ENCODE measurements at regions not wholly inside any gene's neighbourhood (a gene's known extent, or its start where the extent isn't known, plus 50 kb on each side); places are given as distances from the start of the nearest gene placed in this dataset.

DNA sequence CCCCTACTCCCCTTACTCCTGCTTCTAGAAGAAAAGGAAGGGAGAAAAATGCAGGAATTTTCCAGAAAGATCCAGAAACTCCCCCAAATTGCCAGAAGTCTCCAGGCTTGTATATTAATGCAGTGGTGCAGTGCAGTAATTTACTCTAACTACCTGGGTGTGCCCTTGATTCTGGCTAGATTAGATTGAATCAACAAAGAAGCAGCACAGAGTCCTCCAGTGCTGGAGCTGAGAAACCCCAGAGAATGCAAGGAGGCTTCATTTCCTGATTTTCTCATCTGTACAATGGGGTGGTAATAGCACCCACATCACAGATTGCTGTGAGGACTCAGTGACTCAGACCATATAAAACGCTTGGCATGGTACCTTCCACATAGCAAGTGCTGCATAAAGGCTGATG, 247.3 kb upstream of the RPL38 start:
- DNase-seq (ENCODE audit: low spot score) = no peak

DNA sequence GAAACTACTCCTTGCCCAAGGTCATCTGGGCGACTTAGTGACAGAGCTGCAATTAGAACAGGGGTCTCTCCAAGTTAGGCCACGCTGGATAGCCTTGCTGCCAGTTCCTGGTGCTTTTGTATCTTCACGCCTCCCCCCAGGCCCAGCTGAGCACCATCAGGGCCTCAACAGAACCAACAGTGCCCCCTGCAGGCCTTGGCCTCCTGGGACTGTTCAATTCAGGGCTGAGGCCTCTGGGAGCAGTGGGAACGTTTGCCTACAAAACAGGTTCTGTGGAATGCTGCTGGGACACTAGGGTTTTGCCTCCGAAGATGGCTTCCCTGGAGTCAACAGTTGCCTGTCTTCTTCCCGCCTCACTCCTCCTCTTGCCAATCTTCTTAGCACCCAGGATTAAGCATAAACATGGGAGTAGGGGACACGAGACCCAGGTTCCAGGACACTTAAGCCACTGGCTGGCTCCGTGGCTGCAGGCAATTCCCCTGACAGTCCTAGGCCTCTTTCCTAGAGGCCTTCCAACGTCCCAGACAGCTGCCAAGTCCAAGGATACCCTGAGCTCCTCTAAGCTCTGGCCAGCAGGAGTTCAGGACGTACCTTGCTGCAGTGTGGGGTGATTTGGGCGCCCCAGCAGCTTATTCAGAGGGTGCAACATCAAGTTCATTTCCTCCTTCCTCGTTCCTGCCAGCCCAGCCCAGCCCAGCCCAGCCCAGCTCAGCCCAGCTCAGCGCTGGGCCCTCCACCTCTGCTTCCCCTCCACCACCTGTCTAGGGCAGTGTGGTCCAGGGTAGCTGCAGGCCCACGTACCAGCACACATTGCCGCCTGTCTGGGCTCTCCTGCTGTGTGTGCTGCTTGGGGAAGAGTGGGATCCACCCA, 246.6 kb upstream of the RPL38 start:
- DNase-seq (ENCODE audit: low spot score) = peak; percentile 43

DNA sequence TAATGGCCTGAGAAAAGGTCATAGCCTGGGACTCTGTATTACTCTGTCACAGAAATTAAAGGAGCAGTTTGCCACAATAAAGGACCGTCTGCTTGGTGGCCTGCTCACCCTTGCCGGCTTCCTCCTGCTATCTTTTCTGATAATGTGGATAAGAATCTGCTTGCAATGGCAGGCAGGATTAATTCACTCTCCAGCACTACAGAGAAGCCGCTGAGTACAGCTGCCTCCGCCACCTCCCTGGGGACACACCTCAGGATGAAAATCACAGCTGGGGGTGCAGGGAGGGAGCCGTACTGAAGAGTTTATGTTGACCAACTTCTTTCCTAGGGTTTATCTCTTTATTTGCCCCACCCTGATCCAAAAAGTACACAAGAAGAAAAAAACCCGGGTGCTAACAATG, 245.9 kb upstream of the RPL38 start:
- no peak for DNase-seq (ENCODE audit: low spot score)

DNA sequence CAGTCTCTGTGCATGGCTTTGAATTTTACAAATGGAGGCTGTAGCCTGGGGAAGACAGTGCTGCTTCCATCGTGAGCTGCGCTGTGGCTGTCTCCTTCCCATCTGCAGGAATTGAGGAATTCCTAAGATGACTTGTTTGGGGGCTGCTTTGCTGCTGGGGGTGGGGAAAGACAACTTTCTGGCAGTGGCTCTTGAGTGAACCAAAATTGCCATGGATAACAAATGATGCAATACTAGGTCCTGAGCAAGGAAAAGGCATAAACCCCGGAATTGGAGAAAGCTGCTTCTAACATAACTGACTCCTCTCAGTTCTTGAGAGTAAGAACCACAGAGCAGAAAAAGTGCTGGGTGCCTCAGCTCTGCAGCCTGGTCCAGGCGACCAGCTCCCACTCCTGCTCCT, 245.0 kb upstream of the RPL38 start:
- DNase-seq (ENCODE audit: low spot score) = no peak

DNA sequence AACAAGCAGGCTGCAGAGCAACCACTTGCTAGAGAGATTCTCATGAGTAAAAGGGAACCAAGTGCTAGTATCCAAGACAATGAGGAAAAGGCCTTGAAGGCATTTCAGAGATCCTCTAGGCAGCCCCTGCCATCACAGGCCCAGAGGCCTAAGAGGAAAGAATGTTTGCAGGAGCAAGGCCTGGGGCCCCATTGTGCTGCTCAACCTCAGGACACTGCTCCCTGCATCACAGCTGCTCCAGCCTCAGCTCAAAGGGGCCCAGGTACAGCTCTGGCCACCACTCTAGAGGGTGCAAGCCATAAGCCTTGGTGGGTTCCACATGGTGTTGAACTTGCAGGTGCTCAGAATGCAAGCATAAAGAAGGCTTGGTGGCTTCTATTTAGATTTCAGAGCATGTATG, 243.0 kb upstream of the RPL38 start:
- DNase-seq (ENCODE audit: low spot score) = no peak

DNA sequence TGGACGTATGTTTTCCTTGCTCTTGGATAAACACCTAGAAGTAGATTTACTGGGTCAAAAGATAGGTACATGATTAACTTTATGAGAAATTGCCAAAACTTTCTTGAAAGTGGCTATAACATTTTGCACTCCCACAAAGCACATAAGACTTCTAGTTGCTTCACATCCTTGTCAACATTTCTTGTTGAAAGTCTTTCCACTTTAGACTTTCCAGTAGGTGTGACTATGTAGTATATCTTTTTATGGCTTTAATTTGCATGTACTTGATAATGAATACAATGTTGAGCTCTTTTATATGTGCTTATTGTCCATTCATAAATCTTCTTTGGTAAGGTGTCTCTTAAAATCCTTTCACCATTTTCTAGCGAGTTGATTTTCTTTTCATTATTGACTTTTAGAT, 241.2 kb upstream of the RPL38 start:
- DNase-seq (ENCODE audit: low spot score) = no peak

DNA sequence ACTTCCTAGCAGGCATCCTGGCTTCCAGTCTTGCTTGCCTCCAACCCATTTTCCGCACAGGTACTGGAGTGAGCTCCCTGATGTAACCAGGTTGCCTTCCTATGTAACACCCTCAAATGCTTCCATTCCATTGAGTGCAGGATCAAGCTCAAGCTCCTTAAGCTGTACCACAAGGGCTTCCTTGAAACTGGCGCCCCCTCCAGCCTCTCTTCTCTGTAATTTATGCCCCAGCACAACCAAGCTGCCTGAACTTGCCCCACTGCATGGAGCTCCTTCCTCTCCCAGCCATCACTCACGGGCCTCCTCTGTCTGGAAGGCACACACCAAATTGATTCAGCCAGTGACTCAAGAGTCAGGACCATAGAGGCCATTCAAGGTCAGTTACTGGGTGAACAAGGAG, 234.8 kb upstream of the RPL38 start:
- DNase-seq (ENCODE audit: low spot score) = no peak

DNA sequence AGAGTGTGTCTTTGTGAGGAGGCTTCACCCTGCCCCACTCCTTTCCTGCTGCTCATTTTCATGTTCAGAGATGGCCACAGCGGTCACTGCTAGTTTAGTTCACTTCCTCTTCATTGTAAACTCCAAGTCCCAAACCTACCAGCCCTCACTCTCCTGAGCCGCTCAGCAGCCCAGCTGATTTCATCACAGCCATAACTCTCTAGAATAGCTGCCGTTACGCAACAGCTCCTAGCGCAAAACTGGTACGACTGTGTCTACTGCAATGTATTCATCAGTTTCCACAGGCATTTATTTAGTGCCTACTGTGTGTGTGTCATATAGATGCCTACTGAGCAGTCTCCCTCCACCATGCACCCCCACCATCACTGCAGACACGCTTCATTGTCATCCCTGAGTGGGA, 233.5 kb upstream of the RPL38 start:
- no peak for DNase-seq (ENCODE audit: low spot score)

DNA sequence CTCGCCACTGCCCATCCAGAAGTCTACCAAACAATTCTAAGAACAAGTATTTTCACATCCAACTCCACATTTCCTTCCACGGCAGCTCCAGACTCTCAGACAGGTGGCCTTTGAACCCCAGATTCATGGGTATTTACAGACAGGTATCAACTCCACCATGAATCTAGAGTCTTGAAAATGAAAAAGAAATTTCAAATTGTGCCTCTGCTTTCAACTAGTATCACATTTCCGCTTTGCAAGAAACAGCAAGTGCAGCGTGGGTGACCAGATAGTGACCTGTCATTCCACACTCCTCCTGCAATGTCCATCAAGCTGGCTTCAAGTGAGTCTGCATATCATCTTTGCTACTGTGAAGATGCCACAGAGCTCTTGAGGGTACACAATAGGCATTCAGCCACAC, 232.4 kb upstream of the RPL38 start:
- no peak for DNase-seq (ENCODE audit: low spot score)

DNA sequence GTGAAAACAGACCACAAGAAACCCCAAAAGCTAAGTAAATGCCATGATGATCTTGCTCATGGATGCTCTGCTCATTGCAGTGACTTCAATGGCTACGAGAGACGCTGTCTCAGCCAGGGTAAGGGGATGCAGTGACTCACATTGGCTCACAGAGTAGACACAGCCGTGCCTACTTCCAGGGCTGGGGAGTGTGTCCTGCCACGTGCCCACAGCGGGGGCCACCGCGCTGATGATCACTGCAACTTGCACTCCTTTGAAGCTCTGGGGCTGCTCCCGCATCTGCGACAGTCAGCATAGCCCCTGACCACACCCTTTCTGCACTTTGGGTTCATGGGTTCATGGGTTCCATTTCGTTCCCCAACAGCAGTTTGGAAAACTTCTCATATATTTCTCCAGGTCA, 231.4 kb upstream of the RPL38 start:
- no peak for DNase-seq (ENCODE audit: low spot score)

DNA sequence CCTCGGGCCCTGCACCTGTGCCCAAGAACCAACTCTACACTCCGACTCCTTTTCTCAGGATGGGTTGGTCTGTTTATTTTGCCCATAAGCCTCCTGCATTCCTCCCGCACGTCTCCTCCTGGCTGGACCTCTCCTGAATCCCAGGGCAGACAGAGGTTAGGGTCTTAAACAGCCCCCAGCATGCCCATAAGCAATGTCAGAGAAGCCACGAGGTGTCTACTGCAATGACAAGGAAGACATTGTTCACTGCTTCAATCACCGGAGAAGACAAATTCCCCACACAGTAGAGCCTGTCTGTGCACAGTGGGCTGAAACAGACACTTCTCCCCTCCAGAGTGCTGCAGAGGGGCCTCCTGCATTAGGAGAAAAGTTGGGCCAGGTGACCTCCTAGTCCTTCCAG, 230.6 kb upstream of the RPL38 start:
- no peak for DNase-seq (ENCODE audit: low spot score)

DNA sequence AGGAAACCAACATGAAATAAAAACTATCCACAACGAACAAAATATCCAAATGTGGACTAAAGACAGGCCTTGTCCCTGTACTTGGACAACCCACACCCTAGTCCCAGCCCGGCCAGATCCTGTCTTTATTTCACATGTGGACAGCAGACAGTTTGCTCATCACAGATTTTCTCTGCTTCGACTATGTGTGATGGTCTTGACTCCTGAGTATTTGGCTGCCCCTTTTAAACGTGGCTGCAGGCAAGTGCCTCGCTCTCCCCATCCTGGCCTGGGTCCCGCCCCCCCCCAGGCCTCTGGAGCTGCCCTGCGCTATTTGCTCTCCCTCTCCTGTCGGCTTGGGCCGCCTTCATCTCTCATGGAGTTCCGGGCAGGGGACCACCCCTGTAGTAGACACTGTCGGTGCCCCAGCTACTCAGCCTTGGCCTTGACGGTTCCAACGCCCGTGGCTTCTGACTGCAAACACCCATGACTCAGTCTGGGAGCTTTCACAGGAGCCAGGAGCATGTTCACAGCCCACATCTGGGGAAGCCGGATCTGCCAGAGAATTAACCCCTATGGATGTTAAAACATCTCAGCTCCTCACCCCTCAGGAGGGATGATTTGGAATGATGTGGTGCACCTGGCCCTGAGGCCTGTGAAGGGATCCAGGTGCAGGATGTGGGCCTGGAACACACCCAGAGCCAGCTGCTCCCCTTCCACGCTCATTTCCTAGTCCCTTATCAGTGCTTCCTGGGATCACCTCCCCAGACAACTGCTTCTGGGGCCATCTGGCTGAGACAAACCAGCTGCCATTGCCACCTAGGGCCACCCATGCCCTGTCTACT, 229.7 kb upstream of the RPL38 start:
- no peak for DNase-seq (ENCODE audit: low spot score)

DNA sequence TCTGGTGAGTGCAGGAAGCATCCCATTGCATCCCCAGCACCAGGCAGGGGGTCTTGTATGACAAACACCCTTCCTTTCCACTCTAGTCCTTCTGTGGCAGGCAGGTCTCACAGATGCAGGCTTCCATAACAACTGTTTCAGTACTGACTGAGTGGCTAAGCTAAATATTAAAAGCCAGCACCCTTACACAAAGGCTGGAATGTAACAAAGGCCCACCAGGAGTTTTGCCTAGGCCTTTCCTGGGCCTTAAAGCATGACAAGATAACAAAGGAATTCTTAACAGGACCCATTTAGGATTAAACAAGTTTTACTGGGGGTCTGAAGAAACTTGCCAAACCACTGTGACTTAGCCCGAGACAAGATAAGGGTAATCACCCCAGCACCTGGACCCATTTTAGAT, 228.9 kb upstream of the RPL38 start:
- DNase-seq (ENCODE audit: low spot score) = no peak

DNA sequence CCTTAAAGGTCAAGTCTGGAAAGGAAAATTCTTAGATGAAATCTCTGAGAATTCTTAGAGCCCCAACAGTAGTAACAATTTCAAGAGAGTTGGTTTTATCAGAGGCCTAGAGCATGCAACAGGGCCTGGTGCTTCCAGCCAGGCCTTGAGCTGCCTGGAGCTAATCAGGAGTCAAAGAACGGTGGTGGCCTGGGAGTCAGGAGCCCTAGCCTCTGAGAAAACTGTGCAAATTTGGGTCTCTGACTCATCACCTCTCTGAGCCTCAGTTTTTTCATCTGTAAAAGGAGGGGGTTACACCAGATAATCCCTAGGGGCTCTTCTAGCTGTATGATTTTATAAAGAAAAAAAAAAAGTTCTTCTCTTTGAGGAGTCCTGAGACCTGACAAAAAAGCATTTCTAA, 227.3 kb upstream of the RPL38 start:
- DNase-seq (ENCODE audit: low spot score) = no peak

DNA sequence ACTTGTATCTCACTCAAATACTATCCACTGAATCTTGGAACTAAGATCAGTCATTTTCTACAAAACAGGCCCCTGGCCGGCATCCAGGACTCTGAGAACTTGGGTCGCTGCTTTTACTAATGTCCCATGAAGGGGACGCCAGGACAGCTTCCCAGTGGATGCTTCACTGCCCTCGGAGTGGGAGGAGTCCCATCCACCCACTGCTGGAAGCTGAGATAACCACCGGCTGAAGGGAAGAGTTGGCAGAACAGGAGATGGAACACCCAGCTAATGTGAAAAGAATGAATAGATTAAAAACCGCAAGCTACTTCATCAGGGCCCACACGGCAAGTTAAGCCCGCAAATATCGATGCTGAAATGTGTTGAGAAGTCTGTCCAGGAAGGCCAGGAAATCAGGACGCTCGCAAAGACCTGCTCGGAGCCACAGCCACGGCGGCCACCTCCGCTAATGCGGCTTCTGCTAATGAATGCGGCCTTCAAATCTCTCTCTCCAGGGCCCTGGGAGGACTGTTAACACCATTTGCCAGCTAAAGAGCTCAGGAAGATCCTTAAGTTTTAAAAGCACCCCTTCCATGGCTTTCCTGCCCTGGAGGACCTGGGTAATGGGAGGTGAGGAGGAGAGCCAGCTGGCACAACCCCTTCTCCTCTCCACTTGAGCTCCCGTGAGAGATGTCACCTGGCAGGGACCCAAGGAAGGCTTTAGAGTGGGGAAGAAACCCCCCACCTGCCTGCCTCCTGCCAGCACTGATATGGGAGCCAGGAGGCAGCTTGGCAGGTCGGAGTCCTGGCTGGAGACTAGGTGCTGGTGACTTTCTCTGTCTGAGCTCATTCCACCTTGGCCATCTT, 226.6 kb upstream of the RPL38 start:
- no peak for DNase-seq (ENCODE audit: low spot score)

DNA sequence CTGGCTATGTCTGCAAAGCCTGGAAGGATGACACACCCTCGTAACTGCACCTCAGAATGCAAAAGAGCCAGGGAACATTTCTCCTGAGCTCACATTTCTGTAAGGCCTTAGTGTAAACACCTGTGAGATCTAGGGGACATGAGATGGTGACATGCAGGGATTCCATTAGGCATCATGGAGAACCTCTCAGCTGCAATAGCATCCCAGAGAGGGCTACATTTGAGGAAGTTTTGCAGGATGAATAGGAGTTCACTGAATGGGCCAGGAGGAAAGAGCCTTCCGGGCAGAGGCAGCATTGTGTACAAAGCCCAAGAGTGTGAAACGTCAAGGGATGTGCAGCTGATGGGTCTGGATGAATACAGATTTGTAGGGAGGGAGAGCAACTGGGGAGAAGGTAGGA, 223.0 kb upstream of the RPL38 start:
- DNase-seq (ENCODE audit: low spot score) = no peak

DNA sequence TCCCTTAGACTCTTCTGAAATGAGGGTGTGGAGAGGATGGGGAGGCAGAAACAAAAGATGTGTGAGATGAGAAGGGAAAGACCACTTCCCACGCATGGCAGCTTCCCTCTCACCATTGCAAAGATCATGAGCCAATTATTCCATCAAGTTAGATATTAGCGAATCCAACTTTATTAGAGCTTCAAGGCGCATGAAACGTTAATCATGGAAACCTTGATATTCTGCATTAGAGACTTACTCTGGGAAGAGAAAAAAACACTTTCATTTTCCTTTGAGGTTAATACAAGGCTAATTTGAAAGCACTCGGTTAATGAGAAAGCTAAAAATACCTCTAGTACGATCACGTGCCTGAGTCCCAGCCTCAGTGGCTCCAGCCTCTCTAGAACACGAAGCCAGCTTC, 220.6 kb upstream of the RPL38 start:
- no peak for DNase-seq (ENCODE audit: low spot score)

DNA sequence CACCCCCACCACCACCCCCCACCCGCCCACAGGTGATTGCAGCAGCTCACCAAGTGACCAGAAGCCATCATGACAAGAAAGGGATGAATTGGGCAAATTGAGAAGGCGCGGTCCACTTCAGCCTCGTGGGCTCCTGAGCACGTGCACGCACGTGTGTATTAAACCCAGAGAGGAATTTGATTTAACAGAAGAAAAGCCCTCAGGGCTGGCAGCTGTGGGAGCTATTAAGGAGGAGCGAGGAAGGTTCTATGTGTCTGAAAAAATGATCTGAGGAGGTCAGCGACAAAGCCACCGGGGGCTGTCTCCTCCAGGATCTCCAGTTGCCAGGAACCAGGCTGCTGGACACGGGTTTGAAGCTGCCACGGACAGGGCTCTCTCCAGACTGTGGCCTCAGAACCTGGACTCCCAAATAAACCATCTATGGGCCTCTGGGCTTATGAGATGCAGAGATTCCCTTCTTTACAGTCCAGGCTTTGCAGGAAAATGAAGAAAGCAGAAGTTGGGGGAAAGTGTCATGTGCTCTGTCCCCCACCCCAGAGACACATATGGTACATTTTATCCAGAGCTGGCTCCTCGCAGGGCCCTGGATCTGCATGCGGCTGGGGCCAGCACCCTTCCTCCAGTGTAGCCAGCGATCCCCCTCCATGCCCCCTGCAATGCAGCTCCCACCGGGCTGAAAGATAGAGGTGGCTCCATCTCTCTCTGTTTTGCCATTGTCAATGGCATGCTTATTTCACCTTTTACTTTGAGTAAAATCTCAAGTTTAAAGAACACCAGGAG, 219.7 kb upstream of the RPL38 start:
- no peak for DNase-seq (ENCODE audit: low spot score)

DNA sequence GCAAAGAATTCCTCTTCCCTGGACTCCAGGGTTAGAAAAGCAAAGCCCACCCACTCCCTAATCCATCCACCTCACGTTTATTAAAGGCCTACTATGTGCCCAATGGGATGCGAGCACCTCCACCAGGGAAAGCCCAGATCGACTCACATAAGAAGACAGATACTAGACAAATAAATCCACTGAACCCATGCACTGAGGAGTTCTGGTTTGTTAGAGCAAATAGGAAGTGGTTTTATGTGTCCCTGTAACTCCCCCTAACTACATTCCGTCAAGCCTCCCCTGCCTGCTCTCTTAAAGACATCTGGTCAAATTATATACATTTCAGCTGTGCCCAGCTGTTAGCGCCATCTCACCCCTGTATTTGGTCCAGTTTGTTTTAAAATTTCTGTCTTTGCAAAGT, 218.5 kb upstream of the RPL38 start:
- DNase-seq (ENCODE audit: low spot score) = no peak

DNA sequence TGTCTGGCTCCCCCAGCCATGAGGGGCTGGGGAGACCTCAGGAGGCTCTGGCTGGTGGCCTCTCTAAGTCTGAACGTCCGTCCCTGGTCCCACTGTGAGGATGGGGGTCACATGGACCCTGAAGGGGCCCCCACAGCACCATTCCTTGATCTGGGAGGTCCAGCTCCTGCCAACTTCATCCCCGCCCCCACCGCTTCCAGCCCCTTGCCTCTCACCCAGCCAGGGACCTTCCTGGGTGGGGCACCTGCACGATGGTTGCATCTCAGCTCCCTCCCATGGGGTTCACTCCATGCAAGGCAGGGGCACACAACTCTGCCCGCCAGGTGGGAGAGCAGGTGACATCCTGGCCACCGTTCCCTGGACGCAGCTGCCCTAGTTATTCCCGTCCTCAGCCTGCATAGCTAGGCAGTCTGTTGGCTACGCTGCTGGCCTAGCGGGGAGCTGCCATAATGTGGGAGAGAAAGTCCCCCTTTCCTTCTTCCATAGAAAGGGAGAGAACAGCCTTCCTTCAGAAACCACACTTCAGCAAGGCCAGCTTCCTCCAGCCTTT, 217.9 kb upstream of the RPL38 start:
- no peak for DNase-seq (ENCODE audit: low spot score)

DNA sequence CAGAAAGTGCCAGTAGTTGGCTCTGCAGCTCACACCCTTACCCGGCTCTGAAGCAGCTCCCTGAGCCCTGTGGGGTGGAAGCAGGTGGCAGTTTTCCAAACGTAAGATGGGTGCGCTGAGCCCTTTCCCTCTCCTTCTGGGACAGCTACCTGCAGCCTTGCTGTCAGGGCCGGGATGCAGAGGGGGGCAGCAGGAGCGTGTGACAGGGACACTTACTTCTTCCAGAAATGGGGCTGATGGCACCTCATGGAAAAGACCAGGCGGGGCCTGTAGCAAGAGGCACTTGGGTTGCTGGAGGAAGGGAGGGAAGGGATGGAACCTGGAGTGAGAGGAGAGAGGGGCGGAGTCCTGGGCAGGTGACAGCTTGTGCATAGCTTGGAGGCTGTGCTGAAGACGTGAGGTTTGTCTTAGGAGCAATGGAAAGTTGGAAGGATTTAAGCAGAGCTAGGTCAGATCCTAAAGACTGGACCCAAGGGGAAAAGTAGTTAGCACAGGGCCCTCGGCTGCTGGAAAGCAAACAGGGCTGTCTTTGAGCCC, 216.8 kb upstream of the RPL38 start:
- DNase-seq (ENCODE audit: low spot score) = no peak

Data from COLO829 (cell line).